ENCODE measurements at regions not wholly inside any gene's neighbourhood (a gene's known extent, or its start where the extent isn't known, plus 50 kb on each side); places are given as distances from the start of the nearest gene placed in this dataset.

- no peaks in the 10 kb centered on the region for H3K4me1 ChIP-seq
- DNase-seq (no peak), ATAC-seq (no peak)
- no peak overlapping the region for H3K27ac ChIP-seq
- H3K36me3 ChIP-seq = no peaks in the 10 kb centered on the region
- no peaks in the 10 kb centered on the region for H3K9me3 ChIP-seq
- WGBS, 2 donors = 46 to 72% methylated on average over 2 of the region's 2 CpGs
- peaks cover 0 to 17% (median 4%) of the 10 kb centered on the region in 7 donors for H3K27me3 ChIP-seq
- TF ChIP-seq CTCF (IDR thresholded peaks at IDR 0.05) = no peak
- intact Hi-C loops (cut with DNase I) = no loop called here
- no peak overlapping the region for H3K4me3 ChIP-seq
These were observed 262.2 kb upstream of the TCERG1L start for GRCh38 chr10:131573707-131574106.

DNA sequence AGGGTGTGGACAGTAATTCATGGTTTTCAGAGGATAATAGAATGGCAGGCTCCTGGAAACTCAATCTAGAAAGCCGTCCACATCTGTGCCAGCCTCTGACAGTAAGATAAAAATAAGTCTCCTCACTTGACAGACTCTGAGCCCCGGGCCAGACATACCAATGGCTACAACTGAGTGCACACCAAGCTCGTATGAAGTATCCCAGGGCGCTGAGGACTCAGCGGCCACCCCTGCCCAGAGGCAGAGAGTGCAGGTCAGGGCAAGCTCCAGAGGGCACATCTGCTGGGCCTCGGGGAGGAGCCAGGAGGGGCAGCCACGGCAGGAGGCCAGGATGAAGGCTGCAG, 262.8 kb upstream of the TCERG1L start:
- intact Hi-C loops (cut with DNase I) = no loop called here
- Histone ChIP-seq H3K36me3 (no peaks in the 10 kb centered on the region), H3K9me3 (no peaks in the 10 kb centered on the region), H3K4me3 (no peak overlapping the region), H3K4me1 (no peaks in the 10 kb centered on the region), H3K27me3 (peaks cover 0 to 13% (median 5%) of the 10 kb centered on the region in 7 donors), H3K27ac (no peak overlapping the region)
- DNase-seq (no peak), ATAC-seq (no peak)
- WGBS, 2 donors = 51 to 53% methylated on average over 7 of the region's 7 CpGs
- TF ChIP-seq CTCF (IDR thresholded peaks at IDR 0.05) = no peak

GRCh38 chr10:131574707-131575430, 263.3 kb upstream of the TCERG1L start:
- WGBS, 2 donors = 87 to 88% methylated on average over 32 of the region's 32 CpGs

GRCh38 chr10:131575877-131576276, 264.4 kb upstream of the TCERG1L start:
- H3K9me3 ChIP-seq = no peaks in the 10 kb centered on the region
- intact Hi-C loops (cut with DNase I) = no loop called here
- peaks cover 0 to 14% (median 5%) of the 10 kb centered on the region in 7 donors for H3K27me3 ChIP-seq
- WGBS, 2 donors = 74 to 87% methylated on average over 4 of the region's 4 CpGs
- H3K4me3 ChIP-seq = no peak overlapping the region
- ATAC-seq = no peak
- TF ChIP-seq CTCF (IDR thresholded peaks at IDR 0.05) = no peak
- H3K4me1 ChIP-seq = no peaks in the 10 kb centered on the region
- no peaks in the 10 kb centered on the region for H3K36me3 ChIP-seq
- DNase-seq = no peak
- H3K27ac ChIP-seq = no peak overlapping the region

More at GRCh38 chr10:131574707-131575430, 263.3 kb upstream of the TCERG1L start:
- intact Hi-C loops (cut with DNase I) = no loop called here
- TF ChIP-seq CTCF (IDR thresholded peaks at IDR 0.05) = no peak
- ATAC-seq = no peak
- no peaks in the 10 kb centered on the region for H3K36me3 ChIP-seq
- H3K9me3 ChIP-seq = no peaks in the 10 kb centered on the region
- no peak overlapping the region for H3K4me3 ChIP-seq
- DNase-seq = no peak
- H3K4me1 ChIP-seq = no peaks in the 10 kb centered on the region
- no peak overlapping the region for H3K27ac ChIP-seq
- peaks cover 0 to 12% (median 4%) of the 10 kb centered on the region in 7 donors for H3K27me3 ChIP-seq

All from heart right ventricle (tissue), 16 donors.